OCI-LY7 (cell line): ENCODE measurements at regions not wholly inside any gene's neighbourhood (a gene's known extent, or its start where the extent isn't known, plus 50 kb on each side); places are given as distances from the start of the nearest gene placed in this dataset.

Experiments
- BruUV-seq: library from RNA; stranded (reverse); fragments of 400-500 nt; replicated peaks from 2 replicates; lab custom pipeline; 2021; lab: Mats Ljungman, UMichigan
- CTCF ChIA-PET: fragments of 300-600 bp; sonication (Branson Sonifier 250); formaldehyde crosslinking; loops from one replicate; lab custom pipeline; 2022; ENCODE audit warnings: antibody characterized with exemption; ENCODE audit not compliant: unreplicated experiment; lab: Charles Lee
- POLR2A ChIA-PET: fragments of 300-600 bp; sonication (Branson Sonifier 250); formaldehyde crosslinking; loops from one replicate; lab custom pipeline; 2022; ENCODE audit warnings: antibody characterized with exemption; lab: Charles Lee
- DNase-seq: peaks from one replicate; pipeline ENCODE4 v3.0.0-alpha.2; 2015; ENCODE audit warnings: low spot score
- H2AFZ ChIP-seq: fragments of 200-600 bp; sonication (generic), shearing (Covaris generic); 2 replicates; pipeline ENCODE4 v1.6.1; 2014; ENCODE audit warnings: mild to moderate bottlenecking, antibody characterized with exemption, low read length, moderate library complexity
- H3K27ac ChIP-seq: fragments of 200-600 bp; sonication (generic); 2 replicates; pipeline ENCODE4 v1.5.1; 2014; ENCODE audit warnings: mixed run types, low read depth, mild to moderate bottlenecking, moderate library complexity, low read length, inconsistent platforms; ENCODE audit not compliant: poor library complexity, severe bottlenecking
- H3K36me3 ChIP-seq: fragments of 200-600 bp; sonication (generic); 2 replicates; pipeline ENCODE4 v1.6.1; 2014; ENCODE audit warnings: mild to moderate bottlenecking, antibody characterized with exemption, low read length, moderate library complexity, mixed read lengths; ENCODE audit not compliant: insufficient read depth
- H3K4me1 ChIP-seq: fragments of 200-600 bp; sonication (generic); 2 replicates; pipeline ENCODE4 v1.5.1; 2014; ENCODE audit warnings: mild to moderate bottlenecking, low read length; ENCODE audit not compliant: insufficient read depth, poor library complexity, severe bottlenecking
- H3K4me2 ChIP-seq: fragments of 200-600 bp; sonication (generic); 2 replicates; pipeline ENCODE4 v1.6.1; 2014; ENCODE audit warnings: mild to moderate bottlenecking, low read length
- H3K4me3 ChIP-seq: fragments of 200-600 bp; sonication (generic); 2 replicates; pipeline ENCODE4 v1.5.1; 2014; ENCODE audit warnings: mild to moderate bottlenecking, low read depth, low read length; ENCODE audit not compliant: poor library complexity, severe bottlenecking
- H3K79me2 ChIP-seq: fragments of 200-600 bp; sonication (generic); 2 replicates; pipeline ENCODE4 v1.6.1; 2016; ENCODE audit warnings: low read depth, mild to moderate bottlenecking, low read length, moderate library complexity, mixed read lengths; ENCODE audit not compliant: insufficient read depth
- H3K9me2 ChIP-seq: fragments of 200-600 bp; sonication (generic); 2 replicates; pipeline ENCODE4 v1.6.1; 2016; ENCODE audit warnings: mild to moderate bottlenecking, low read length, mixed read lengths; ENCODE audit not compliant: insufficient read depth
- H3K9me3 ChIP-seq: fragments of 200-600 bp; sonication (generic); 2 replicates; pipeline ENCODE4 v1.6.1; 2014; ENCODE audit warnings: mild to moderate bottlenecking, mixed run types, low read length, mixed read lengths
- H4K20me1 ChIP-seq: fragments of 200-600 bp; sonication (generic); 2 replicates; pipeline ENCODE4 v1.6.1; 2014; ENCODE audit warnings: mild to moderate bottlenecking, antibody characterized with exemption, low read length, moderate library complexity, mixed read lengths; ENCODE audit not compliant: insufficient read depth
- EZH2phosphoT487 ChIP-seq: fragments of 200-600 bp; sonication (generic); IDR thresholded peaks from 2 replicates; pipeline ENCODE4 v1.6.1; 2018; ENCODE audit warnings: low read depth, borderline replicate concordance, mild to moderate bottlenecking, mixed run types, antibody characterized with exemption, low read length, moderate library complexity, mixed read lengths
- intact Hi-C: fragments of 100-400 bp; cut with micrococcal nuclease; formaldehyde crosslinking; loops from one replicate; pipeline ENCODE4 v1.10.0; 2022; ENCODE audit not compliant: unreplicated experiment
- TF ChIP-seq, protein P1 (sequence below): fragments of 200-600 bp; sonication (generic); conservative IDR thresholded peaks from 2 replicates; pipeline ENCODE4 v1.5.1; 2014; ENCODE audit warnings: mild to moderate bottlenecking, antibody characterized with exemption, low read length, moderate library complexity, mixed read lengths

DNA sequence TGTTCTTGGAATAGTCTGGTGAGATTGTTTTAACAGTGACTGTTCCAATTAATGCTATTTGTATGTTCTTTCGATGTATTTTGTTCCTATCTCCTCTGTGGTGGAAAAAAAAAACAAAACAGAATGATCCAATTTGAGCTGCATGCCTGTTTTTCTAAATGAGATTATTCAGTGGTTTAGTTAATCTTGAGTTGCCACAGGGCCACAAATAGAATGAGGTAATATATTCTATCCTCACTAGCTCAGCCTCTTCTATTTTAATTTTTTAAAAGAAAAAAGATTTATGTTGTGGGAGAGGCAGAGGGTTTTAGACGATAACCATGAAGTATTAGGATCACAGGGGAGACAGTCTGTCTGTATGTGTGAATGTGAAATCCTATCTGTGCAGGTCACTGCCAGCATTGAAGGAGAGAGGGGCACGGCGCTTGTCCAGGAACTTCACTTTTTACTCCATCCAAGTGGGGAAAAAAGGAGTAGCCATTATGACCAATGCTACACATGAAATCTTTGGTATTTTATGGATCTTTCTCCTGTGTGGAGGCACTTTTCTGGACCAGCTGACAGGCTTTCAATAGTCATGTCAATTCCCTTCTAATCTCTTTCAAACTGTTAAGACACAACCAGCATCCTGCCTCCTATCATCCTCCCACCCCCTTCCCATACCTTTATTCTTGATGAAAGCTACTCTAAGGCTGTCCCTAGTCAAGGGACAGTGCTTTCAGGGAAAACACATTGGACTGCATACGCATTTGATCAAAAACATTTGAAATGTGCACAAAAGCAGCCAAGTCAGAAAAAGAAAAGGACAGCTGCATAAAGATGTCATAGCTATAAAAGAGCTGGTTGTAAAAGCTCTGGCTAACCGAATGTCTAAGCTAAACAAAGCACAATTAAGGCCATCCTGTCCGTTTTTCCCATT, 1063.8 kb upstream of the INTU start:
- Histone ChIP-seq H3K4me3 (no peak overlapping the region), H3K9me3 (no peaks in the 10 kb centered on the region), H3K4me1 (no peaks in the 10 kb centered on the region), H4K20me1 (no peaks in the 10 kb centered on the region), H3K4me2 (no peak overlapping the region), H3K79me2 (no peaks in the 10 kb centered on the region), H3K9me2 (no peaks in the 10 kb centered on the region), H3K27ac (no peak overlapping the region), H3K36me3 (no peaks in the 10 kb centered on the region), H2AFZ (no peak overlapping the region)
- DNase-seq: no peak
- ChIA-PET CTCF (interaction anchor here (0.6 kb wide), 1 partner anchor 40 kb away, joined by 3 read pairs; no protein-coding TSS in a partner anchor), POLR2A (no interaction called here)
- BruUV-seq: no TSS peak
- intact Hi-C loops: no loop called here
- TF ChIP-seq, protein P1, sequence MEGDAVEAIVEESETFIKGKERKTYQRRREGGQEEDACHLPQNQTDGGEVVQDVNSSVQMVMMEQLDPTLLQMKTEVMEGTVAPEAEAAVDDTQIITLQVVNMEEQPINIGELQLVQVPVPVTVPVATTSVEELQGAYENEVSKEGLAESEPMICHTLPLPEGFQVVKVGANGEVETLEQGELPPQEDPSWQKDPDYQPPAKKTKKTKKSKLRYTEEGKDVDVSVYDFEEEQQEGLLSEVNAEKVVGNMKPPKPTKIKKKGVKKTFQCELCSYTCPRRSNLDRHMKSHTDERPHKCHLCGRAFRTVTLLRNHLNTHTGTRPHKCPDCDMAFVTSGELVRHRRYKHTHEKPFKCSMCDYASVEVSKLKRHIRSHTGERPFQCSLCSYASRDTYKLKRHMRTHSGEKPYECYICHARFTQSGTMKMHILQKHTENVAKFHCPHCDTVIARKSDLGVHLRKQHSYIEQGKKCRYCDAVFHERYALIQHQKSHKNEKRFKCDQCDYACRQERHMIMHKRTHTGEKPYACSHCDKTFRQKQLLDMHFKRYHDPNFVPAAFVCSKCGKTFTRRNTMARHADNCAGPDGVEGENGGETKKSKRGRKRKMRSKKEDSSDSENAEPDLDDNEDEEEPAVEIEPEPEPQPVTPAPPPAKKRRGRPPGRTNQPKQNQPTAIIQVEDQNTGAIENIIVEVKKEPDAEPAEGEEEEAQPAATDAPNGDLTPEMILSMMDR: no peak
- TF ChIP-seq EZH2phosphoT487: no peak

DNA sequence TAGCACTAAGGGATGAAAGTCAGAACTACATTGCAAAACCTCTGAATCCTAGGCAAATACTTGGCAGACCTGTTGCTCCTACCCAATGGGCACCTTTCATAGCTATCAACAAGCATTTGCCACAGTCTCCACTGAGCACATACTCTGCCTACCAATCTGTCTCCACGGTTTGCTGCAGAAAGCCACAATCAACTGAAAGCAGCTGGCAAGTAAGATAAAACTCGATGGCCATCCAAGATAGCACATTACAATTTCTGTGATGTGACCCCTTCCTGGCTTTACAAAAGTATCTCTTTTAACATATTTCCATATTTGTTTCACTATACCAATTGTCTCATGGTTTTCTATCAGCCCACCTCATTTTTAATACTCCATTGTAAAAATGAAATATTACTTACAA, 1060.5 kb upstream of the INTU start:
- no peak overlapping the region for H3K27ac ChIP-seq
- no peak overlapping the region for H2AFZ ChIP-seq
- H3K4me2 ChIP-seq: no peak overlapping the region
- H3K9me3 ChIP-seq: no peaks in the 10 kb centered on the region
- POLR2A ChIA-PET: no interaction called here
- H3K4me3 ChIP-seq: no peak overlapping the region
- no peaks in the 10 kb centered on the region for H3K4me1 ChIP-seq
- intact Hi-C loops: no loop called here
- no peaks in the 10 kb centered on the region for H3K79me2 ChIP-seq
- TF ChIP-seq, protein P1: no peak
- TF ChIP-seq EZH2phosphoT487: no peak
- H3K9me2 ChIP-seq: no peaks in the 10 kb centered on the region
- BruUV-seq: no TSS peak
- H3K36me3 ChIP-seq: no peaks in the 10 kb centered on the region
- CTCF ChIA-PET: no interaction called here
- DNase-seq: no peak
- no peaks in the 10 kb centered on the region for H4K20me1 ChIP-seq

DNA sequence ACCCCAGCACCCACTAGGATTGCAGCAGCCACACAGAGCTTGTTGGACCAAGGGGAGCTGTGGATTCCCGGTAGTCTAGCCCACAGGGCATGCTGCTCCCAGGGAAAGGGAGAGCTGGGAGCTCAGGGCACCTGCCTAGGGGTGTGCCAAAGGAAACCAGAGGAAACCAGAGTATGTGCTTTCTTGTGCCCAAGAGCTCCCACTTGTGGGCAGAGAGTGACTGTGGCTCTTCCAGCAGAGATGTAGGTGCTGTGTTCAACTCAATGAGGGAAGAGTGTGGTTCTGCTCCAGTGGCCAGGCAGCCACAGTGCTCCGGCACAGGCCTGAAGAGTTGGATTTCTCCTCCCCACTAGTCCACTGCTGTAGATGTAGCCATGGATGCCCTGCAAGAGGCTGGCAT, 1050.0 kb upstream of the INTU start:
- no peak overlapping the region for H3K4me3 ChIP-seq
- BruUV-seq: no TSS peak
- H3K36me3 ChIP-seq: no peaks in the 10 kb centered on the region
- H3K27ac ChIP-seq: no peak overlapping the region
- TF ChIP-seq, protein P1: no peak
- TF ChIP-seq EZH2phosphoT487: no peak
- no peaks in the 10 kb centered on the region for H4K20me1 ChIP-seq
- H2AFZ ChIP-seq: no peak overlapping the region
- no peaks in the 10 kb centered on the region for H3K9me3 ChIP-seq
- POLR2A ChIA-PET: interaction anchor here (0.6 kb wide), 1 partner anchor 23 kb away, joined by 3 read pairs; no protein-coding TSS in a partner anchor
- DNase-seq: no peak
- no peaks in the 10 kb centered on the region for H3K4me1 ChIP-seq
- no peak overlapping the region for H3K4me2 ChIP-seq
- no peaks in the 10 kb centered on the region for H3K9me2 ChIP-seq
- no peaks in the 10 kb centered on the region for H3K79me2 ChIP-seq
- intact Hi-C loops: no loop called here
- CTCF ChIA-PET: no interaction called here
